HG03025 (cell line): ENCODE measurements at regions not wholly inside any gene's neighbourhood (a gene's known extent, or its start where the extent isn't known, plus 50 kb on each side); places are given as distances from the start of the nearest gene placed in this dataset.
"Not testable (repeated sequence)": the region's sequence is repeated elsewhere in the genome, so short reads cannot be mapped to it uniquely, and the experiment has no call there.

Experiments
- ATAC-seq: cut with Tn5 transposase; IDR thresholded peaks from one replicate; pipeline ENCODE4 v1.9.1; 2021; ENCODE audit warnings: mild to moderate bottlenecking, moderate library complexity; ENCODE audit not compliant: unreplicated experiment, low FRiP score

DNA sequence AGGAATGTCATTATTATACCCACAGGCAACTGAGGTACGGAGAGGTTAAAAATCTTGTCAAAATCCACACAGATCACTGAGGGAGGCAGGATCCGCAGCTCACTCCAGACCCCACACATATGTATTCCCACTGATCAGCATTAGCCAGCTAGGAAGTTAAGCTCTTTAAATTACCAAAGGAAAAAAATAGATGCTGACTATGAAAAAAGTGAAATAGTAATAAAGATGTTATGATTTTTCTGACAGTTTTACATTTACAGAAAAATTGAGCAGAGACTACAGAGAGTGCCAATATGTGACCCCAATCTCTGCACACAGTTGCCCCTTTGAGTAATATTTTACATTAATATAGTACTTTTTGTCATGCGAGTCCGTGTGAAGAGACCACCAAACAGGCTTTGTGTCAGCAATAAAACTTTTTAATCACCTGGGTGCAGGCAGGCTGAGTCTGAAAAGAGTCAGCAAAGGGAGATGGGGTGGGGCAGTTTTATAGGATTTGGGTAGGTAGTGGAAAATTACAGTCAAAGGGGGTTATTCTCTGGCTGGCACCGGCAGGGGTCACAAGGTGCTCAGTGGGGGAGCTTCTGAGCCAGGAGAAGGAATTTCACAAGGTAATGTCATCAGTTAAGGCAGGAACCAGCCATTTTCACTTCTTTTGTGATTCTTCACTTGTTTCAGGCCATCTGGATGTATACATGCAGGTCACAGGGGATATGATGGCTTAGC lies 61.9 kb upstream of the NAA35 start:
- ATAC-seq: not testable (repeated sequence)

DNA sequence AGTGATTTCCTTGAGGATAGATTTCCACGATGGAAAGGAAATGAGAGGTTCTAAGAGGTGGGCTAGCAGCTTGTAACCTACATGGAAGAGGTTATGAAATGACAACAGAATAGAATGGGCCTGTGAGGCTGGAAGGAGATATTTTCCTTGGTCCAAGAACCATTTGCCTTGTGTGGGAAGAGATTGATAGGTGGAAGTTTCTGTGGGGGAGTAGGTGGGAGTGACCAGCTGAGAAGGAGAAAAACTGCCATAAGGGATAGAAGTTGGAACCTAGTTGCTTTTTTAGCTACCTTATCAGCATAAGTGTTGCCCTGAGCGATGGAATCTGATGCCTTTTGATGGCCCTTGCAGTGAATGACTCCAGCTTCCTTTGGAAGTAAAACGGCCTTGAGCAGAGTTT lies 60.4 kb upstream of the NAA35 start:
- ATAC-seq: not testable (repeated sequence)

DNA sequence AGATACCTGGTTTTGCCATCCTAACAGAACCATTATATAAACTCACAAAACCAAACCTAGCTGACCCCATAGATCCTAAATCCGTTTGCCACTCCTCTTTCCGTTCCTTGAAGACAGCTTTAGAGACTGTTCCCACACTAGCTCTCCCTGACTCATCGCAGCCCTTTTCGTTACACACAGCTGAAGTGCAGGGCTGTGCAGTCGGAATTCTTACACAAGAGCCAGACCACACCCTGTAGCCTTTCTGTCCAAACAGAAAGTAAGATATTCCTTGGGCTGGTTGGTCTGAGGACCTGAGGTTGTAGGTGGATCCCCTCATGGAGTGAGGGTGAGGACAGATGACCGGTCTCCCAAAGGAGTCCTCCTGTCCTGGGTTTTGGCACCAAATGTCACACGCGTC lies 56.7 kb upstream of the NAA35 start:
- no peak for ATAC-seq

DNA sequence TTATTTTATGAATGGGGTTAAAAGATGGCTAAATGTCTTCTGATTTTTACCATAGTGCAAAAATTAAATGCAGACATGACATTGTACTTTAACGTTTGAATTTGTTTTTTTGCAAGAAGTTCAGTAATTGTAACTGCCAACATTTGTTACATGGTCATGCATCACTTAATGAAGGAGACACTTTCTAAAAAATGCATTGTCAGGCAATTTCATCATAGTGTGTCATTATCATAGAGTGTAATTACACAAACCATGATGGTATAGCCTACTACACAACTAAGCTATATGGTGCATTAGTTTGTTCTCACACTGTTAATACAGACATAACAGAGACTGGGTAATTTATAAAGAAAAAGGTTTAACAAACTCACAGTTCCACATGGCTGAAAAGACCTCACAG lies 50.0 kb upstream of the NAA35 start:
- no peak for ATAC-seq
